Breast epithelium (tissue), 3 donors: ENCODE measurements at regions not wholly inside any gene's neighbourhood (a gene's known extent, or its start where the extent isn't known, plus 50 kb on each side); places are given as distances from the start of the nearest gene placed in this dataset.

ENCODE experiments used
- CTCF ChIP-seq, 3 donors: fragments of 450-650 bp; IDR thresholded peaks; one replicate each; pipeline ENCODE4 v1.5.1; 2016 to 2017; ENCODE audit warnings: antibody characterized with exemption in 3 of 3, mild to moderate bottlenecking in 3 of 3, moderate library complexity in 3 of 3
- POLR2A ChIP-seq: fragments of 450-650 bp; IDR thresholded peaks from one replicate; pipeline ENCODE4 v1.6.1; 2016; ENCODE audit warnings: antibody characterized with exemption, mild to moderate bottlenecking, moderate library complexity

GRCh38 chr6:26252077-26252472 lies 112.9 kb upstream of the BTN3A2 start:
- TF ChIP-seq CTCF (IDR thresholded peaks at IDR 0.05): no peak
- no peak for TF ChIP-seq POLR2A
